Spinal cord (tissue), 9 donors: ENCODE measurements at regions not wholly inside any gene's neighbourhood (a gene's known extent, or its start where the extent isn't known, plus 50 kb on each side); places are given as distances from the start of the nearest gene placed in this dataset.
A peak's percentile ranks its signal among the peaks of the same experiment; 100 is the strongest.

ENCODE experiments used
- DNase-seq, 6 donors: peaks; one replicate each; pipeline versions ENCODE4 v3.0.0 to v3.0.0-alpha.2; 2013 to 2015; ENCODE audit warnings: low spot score in 6 of 6, low read depth in 4 of 6
- H3K27ac ChIP-seq: one replicate; pipeline ENCODE4 v1.5.1; 2013; ENCODE audit warnings: low read depth, low read length, control low read depth
- H3K27me3 ChIP-seq: one replicate; pipeline ENCODE4 v1.6.1; 2013; ENCODE audit warnings: low read length; ENCODE audit not compliant: control insufficient read depth, insufficient read depth
- H3K36me3 ChIP-seq: one replicate; pipeline ENCODE4 v1.6.1; 2013; ENCODE audit warnings: low read length; ENCODE audit not compliant: control insufficient read depth, insufficient read depth
- H3K4me1 ChIP-seq: one replicate; pipeline ENCODE4 v1.6.1; 2013; ENCODE audit warnings: low read length; ENCODE audit not compliant: control insufficient read depth, insufficient read depth
- H3K4me3 ChIP-seq: one replicate; pipeline ENCODE4 v1.5.1; 2013; ENCODE audit warnings: low read depth, low read length, control low read depth
- H3K9me3 ChIP-seq: one replicate; pipeline ENCODE4 v1.6.1; 2013; ENCODE audit warnings: low read length; ENCODE audit not compliant: control insufficient read depth, insufficient read depth
- WGBS: methylation state at CpG from one replicate; pipeline ENCODE4 v1.1.5; 2013; ENCODE audit warnings: missing lambda C conversion rate; ENCODE audit not compliant: insufficient coverage; 5-methylcytosine and 5-hydroxymethylcytosine counted together
- donor health status: healthy.

DNA sequence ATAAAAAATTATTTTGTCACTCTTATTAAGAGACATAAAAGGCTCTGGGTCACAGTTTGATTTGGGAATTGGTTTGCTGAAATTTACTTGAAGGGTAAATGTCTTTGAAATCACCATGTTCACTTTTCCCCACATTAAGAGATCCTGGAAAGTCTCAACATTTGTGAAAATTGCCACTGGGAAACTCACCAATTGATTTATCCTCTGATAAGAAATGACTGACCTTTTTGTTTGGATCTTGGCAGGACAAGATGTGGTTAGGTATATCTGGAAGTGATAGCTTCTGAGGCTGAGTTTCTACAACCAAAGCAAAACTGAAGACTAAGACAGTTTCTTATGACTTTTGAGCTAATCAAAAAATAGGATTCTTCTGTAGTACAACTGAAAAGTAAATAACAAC lies 107.1 kb upstream of the TMEM106B start:
- Histone ChIP-seq H3K4me1 (no peaks in the 10 kb centered on the region), H3K9me3 (no peaks in the 10 kb centered on the region), H3K4me3 (no peak overlapping the region), H3K27me3 (no peaks in the 10 kb centered on the region), H3K36me3 (no peaks in the 10 kb centered on the region), H3K27ac (no peak overlapping the region)
- no peak for DNase-seq

GRCh38 chr7:12107381-12107780 lies 103.7 kb upstream of the TMEM106B start:
- no peak for DNase-seq
- peaks cover 8% of the 10 kb centered on the region for H3K4me1 ChIP-seq
- H3K27me3 ChIP-seq: no peaks in the 10 kb centered on the region
- no peaks in the 10 kb centered on the region for H3K36me3 ChIP-seq
- H3K9me3 ChIP-seq: no peaks in the 10 kb centered on the region
- H3K4me3 ChIP-seq: no peak overlapping the region
- no CpG with 5 or more reads among the region's 2 CpGs for WGBS
- H3K27ac ChIP-seq: no peak overlapping the region

DNA sequence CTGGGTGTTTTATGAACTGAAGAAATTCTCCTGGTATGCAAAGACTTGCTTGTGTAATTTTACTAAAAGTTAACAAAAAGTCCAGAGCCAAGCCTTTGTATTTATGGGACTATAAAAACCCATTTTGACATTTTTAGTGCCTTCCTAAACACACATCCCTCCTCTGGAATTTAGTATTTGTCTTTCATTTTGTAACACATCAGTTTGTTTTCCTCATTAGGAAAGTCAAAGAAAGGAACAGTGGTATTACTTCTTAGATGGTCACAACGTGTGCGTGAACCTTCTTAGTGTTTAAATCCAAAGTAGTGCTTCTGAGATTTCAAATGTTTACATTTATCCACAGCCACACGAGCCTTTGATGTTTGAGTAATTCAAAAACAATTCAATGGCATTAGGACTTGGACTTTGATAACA lies 103.2 kb upstream of the TMEM106B start:
- peaks cover 8% of the 10 kb centered on the region for H3K4me1 ChIP-seq
- WGBS: no CpG with 5 or more reads among the region's 3 CpGs
- H3K27ac ChIP-seq: no peak overlapping the region
- DNase-seq: no peak
- H3K27me3 ChIP-seq: no peaks in the 10 kb centered on the region
- H3K9me3 ChIP-seq: no peaks in the 10 kb centered on the region
- no peaks in the 10 kb centered on the region for H3K36me3 ChIP-seq
- H3K4me3 ChIP-seq: no peak overlapping the region

- Histone ChIP-seq H3K27me3 (no peaks in the 10 kb centered on the region), H3K4me1 (peaks cover 8% of the 10 kb centered on the region), H3K36me3 (no peaks in the 10 kb centered on the region), H3K4me3 (no peak overlapping the region), H3K9me3 (no peaks in the 10 kb centered on the region), H3K27ac (no peak overlapping the region)
- no peak for DNase-seq
- no CpG with 5 or more reads among the region's 3 CpGs for WGBS
Observed at GRCh38 chr7:12110425-12110824, 100.7 kb upstream of the TMEM106B start.

DNA sequence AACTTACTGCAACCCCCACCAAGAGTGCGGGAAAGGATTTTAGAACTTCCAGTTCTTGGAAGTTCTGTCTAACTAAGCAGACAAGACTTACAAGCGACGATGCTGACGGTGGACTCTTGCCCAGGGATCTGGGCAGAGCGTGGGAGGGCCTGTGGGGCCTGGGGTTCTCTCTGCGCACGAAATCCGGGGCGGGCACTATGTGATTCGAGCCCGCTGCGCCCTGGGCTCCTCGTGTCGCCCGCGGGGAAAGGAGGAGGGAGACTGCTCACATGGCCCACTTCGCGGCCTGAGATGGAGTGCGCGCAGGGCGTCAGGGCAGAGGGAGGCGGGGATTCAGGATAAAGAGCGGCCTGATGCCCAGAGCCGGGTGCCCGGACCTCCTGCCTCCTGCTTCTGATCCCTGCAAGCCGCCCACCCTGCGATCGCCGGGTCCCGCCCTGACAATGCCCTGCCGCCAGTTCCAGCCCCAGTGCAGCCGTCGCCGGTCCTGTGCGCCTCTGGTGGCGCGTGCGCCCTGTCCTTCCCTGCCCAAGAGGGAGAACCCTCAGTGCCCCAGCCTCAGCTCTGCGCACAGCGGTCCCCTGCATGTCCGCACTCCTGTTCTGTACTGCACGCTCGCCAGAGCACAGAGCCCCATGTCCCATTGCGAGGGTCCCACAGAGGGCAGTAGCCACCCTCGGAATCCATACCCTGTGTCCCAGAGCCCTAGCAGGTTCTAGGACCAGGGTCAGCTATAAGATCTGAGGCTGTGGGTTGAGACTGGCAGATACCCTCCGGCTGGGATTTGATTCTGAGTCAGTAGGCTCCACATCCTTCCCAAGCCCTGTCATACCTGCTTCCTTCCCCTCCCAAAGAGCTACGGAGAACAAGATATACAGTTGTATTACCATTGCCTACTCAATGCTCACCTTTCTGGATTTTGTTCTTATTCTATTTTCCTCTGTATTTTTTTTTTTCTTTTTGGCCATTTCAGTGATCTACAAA lies 99.4 kb upstream of the TMEM106B start:
- Histone ChIP-seq H3K4me1 (peaks cover 8% of the 10 kb centered on the region), H3K36me3 (no peaks in the 10 kb centered on the region), H3K27ac (peak overlapping the region; percentile 92), H3K4me3 (peak overlapping the region; percentile 66), H3K9me3 (no peaks in the 10 kb centered on the region), H3K27me3 (no peaks in the 10 kb centered on the region)
- WGBS: 5% methylated on average over 47 of the region's 47 CpGs
- DNase-seq: peak; percentile 31 to 82 (median 53)

DNA sequence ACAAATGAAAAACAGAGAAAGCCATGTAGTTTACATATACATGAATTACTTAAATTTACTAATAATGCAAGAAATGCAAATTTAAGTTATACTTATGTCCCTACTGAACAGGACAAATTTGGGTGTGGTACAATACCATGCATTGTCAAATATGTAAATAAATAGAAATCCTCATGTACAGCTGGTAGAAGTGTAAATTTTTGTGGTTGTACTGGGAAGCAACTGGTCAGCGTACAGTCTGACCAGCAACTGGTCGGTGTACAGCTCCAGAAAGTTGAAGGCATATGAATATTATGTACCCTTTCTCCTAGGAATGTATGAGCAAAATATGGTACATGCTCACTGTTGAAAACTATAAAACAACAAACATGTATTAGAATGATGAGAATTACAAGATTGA lies 93.9 kb upstream of the TMEM106B start:
- H3K36me3 ChIP-seq: no peaks in the 10 kb centered on the region
- H3K4me1 ChIP-seq: no peaks in the 10 kb centered on the region
- H3K27me3 ChIP-seq: no peaks in the 10 kb centered on the region
- H3K27ac ChIP-seq: no peak overlapping the region
- WGBS: no CpG with 5 or more reads among the region's 2 CpGs
- H3K9me3 ChIP-seq: no peaks in the 10 kb centered on the region
- no peak for DNase-seq
- H3K4me3 ChIP-seq: no peak overlapping the region

- Histone ChIP-seq H3K9me3 (no peaks in the 10 kb centered on the region), H3K27ac (no peak overlapping the region), H3K4me1 (no peaks in the 10 kb centered on the region), H3K4me3 (no peak overlapping the region), H3K36me3 (no peaks in the 10 kb centered on the region), H3K27me3 (no peaks in the 10 kb centered on the region)
- no CpG with 5 or more reads among the region's 4 CpGs for WGBS
- DNase-seq: peak; percentile 44 to 97 (median 75)
Observed at GRCh38 chr7:12119620-12120303, 91.3 kb upstream of the TMEM106B start.

GRCh38 chr7:12120632-12121031 lies 90.5 kb upstream of the TMEM106B start:
- H3K27me3 ChIP-seq: no peaks in the 10 kb centered on the region
- no peak overlapping the region for H3K27ac ChIP-seq
- H3K4me3 ChIP-seq: no peak overlapping the region
- WGBS: no CpG with 5 or more reads among the region's 1 CpG
- DNase-seq: peak in 1 of 6 donors; percentile 37
- H3K9me3 ChIP-seq: no peaks in the 10 kb centered on the region
- no peaks in the 10 kb centered on the region for H3K4me1 ChIP-seq
- no peaks in the 10 kb centered on the region for H3K36me3 ChIP-seq

DNA sequence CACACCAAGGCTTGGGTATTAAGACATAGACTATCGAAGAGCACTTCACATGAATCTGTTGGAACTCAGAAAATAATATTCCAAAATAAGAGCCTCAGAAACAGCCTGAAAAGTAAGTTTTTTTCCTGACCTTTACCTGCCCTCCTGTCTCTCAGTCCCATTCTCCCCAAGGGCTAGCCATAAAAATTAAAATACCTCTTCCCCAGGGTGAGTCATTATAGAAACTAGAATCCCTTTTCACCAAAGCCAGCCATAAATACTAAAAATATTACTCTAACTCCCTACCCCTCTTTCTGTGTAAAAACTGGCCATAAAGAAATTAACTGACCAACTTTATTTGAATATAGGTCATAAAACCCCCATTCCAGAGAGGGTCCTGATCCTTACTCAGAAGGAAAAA lies 87.9 kb upstream of the TMEM106B start:
- Histone ChIP-seq H3K36me3 (no peaks in the 10 kb centered on the region), H3K4me1 (no peaks in the 10 kb centered on the region), H3K27ac (no peak overlapping the region), H3K4me3 (no peak overlapping the region), H3K27me3 (no peaks in the 10 kb centered on the region), H3K9me3 (no peaks in the 10 kb centered on the region)
- no peak for DNase-seq
- WGBS: 100% methylated on average over 1 of the region's 1 CpG

- no peak for DNase-seq
- WGBS: 72% methylated on average over 4 of the region's 6 CpGs
- no peaks in the 10 kb centered on the region for H3K4me1 ChIP-seq
- H3K36me3 ChIP-seq: no peaks in the 10 kb centered on the region
- no peaks in the 10 kb centered on the region for H3K27me3 ChIP-seq
- H3K27ac ChIP-seq: no peak overlapping the region
- no peak overlapping the region for H3K4me3 ChIP-seq
- H3K9me3 ChIP-seq: no peaks in the 10 kb centered on the region
Observed at GRCh38 chr7:12124028-12124427, 87.1 kb upstream of the TMEM106B start.
